SK-N-SH (cell line): ENCODE measurements at regions not wholly inside any gene's neighbourhood (a gene's known extent, or its start where the extent isn't known, plus 50 kb on each side); places are given as distances from the start of the nearest gene placed in this dataset.

Source experiments
- CTCF ChIA-PET: fragments of 300-600, 350-600 bp; formaldehyde crosslinking; extraction: SDS; loops from one replicate; lab custom pipeline; 2021; lab: Yijun Ruan, JAX
- POLR2A ChIA-PET: fragments of 350-600 bp; sonication (Branson Sonifier 250); formaldehyde crosslinking; extraction: SDS; loops from one replicate; lab custom pipeline; 2020; ENCODE audit warnings: antibody characterized with exemption, inconsistent platforms; lab: Yijun Ruan, JAX
- DNase-seq: peaks from one replicate; pipeline ENCODE4 v3.0.0; 2012
- H2AFZ ChIP-seq: fragments of 200-600 bp; sonication (generic); 2 replicates; pipeline ENCODE4 v1.8.1; 2016; ENCODE audit warnings: antibody characterized with exemption, mild to moderate bottlenecking, low read depth
- H3F3A ChIP-seq: fragments of 200-600 bp; sonication (generic); replicated peaks from 2 replicates; pipeline ENCODE3; 2016; ENCODE audit warnings: antibody characterized with exemption, mild to moderate bottlenecking; ENCODE audit not compliant: insufficient read depth
- H3K27ac ChIP-seq, 2 experiments: fragments of 200-500 bp in 1 of 2; fragments of 200-600 bp in 1 of 2; sonication (Bioruptor generic) in 1 of 2; sonication (generic), shearing (Covaris generic) in 1 of 2; 2 replicates each; pipeline versions ENCODE4 v1.5.1 to v1.6.1; 2014 to 2016; ENCODE audit warnings: low read depth in 2 of 2, inconsistent platforms in 1 of 2, low read length in 1 of 2, mild to moderate bottlenecking in 1 of 2, mixed read lengths in 1 of 2
- H3K27me3 ChIP-seq: fragments of 200-600 bp; sonication (generic), shearing (Covaris generic); 2 replicates; pipeline ENCODE4 v1.6.1; 2016; ENCODE audit warnings: mixed run types; ENCODE audit not compliant: insufficient read depth
- H3K36me3 ChIP-seq, 2 experiments: fragments of 200-500 bp in 1 of 2; fragments of 200-600 bp in 1 of 2; sonication (Bioruptor generic) in 1 of 2; sonication (generic) in 1 of 2; replicated peaks in 1 of 2; 2 replicates each; pipeline versions ENCODE3 to v1.5.1; 2014 to 2016; ENCODE audit warnings: low read length in 1 of 2, mild to moderate bottlenecking in 1 of 2; ENCODE audit not compliant: insufficient read depth in 2 of 2, control insufficient read depth in 1 of 2
- H3K4me1 ChIP-seq, 2 experiments: fragments of 200-500 bp in 1 of 2; fragments of 200-600 bp in 1 of 2; sonication (Bioruptor generic) in 1 of 2; sonication (generic), shearing (Covaris generic) in 1 of 2; 2 replicates each; pipeline versions ENCODE4 v1.5.1 to v1.6.1; 2014 to 2016; ENCODE audit warnings: low read depth in 1 of 2, low read length in 1 of 2, mixed run types in 1 of 2; ENCODE audit not compliant: insufficient read depth in 2 of 2, control insufficient read depth in 1 of 2
- H3K4me2 ChIP-seq: fragments of 200-600 bp; sonication (generic), shearing (Covaris generic); 2 replicates; pipeline ENCODE4 v1.6.1; 2017; ENCODE audit warnings: mixed run types
- H3K4me3 ChIP-seq, 2 experiments: fragments of 200-500 bp in 1 of 2; fragments of 200-600 bp in 1 of 2; sonication (Bioruptor generic) in 1 of 2; sonication (generic), shearing (Covaris generic) in 1 of 2; 2 replicates each; pipeline versions ENCODE4 v1.5.1 to v1.8.1; 2014 to 2016; ENCODE audit warnings: low read depth in 2 of 2, inconsistent platforms in 1 of 2, low read length in 1 of 2, mild to moderate bottlenecking in 1 of 2, mixed read lengths in 1 of 2, moderate library complexity in 1 of 2
- H3K79me2 ChIP-seq: fragments of 200-600 bp; sonication (generic); 2 replicates; pipeline ENCODE4 v1.8.1; 2017; ENCODE audit warnings: mild to moderate bottlenecking; ENCODE audit not compliant: insufficient read depth
- H3K9ac ChIP-seq: fragments of 200-600 bp; sonication (generic); 2 replicates; pipeline ENCODE4 v1.6.1; 2017; ENCODE audit warnings: mixed run types
- H3K9me2 ChIP-seq: fragments of 200-600 bp; sonication (generic); 2 replicates; pipeline ENCODE4 v1.6.1; 2017; ENCODE audit warnings: mixed run types
- H3K9me3 ChIP-seq: fragments of 200-600 bp; sonication (generic); 2 replicates; pipeline ENCODE4 v1.6.1; 2017; ENCODE audit warnings: mixed run types, mild to moderate bottlenecking, moderate library complexity
- H4K20me1 ChIP-seq: fragments of 200-600 bp; sonication (generic); 2 replicates; pipeline ENCODE4 v1.6.1; 2017; ENCODE audit warnings: mild to moderate bottlenecking, mixed run types; ENCODE audit not compliant: insufficient read depth
- ELF1 ChIP-seq: IDR thresholded peaks from 2 replicates; pipeline ENCODE4 v1.4.0; 2012
- EP300 ChIP-seq, 2 experiments: IDR thresholded peaks; 2 replicates each; pipeline versions ENCODE4 v1.4.0 to v1.6.1; 2012; ENCODE audit warnings: borderline replicate concordance in 1 of 2, low read depth in 1 of 2, low read length in 1 of 2
- EZH2phosphoT487 ChIP-seq: fragments of 200-600 bp; sonication (generic); IDR thresholded peaks from 2 replicates; pipeline ENCODE4 v1.6.1; 2017; ENCODE audit warnings: low read depth, mixed run types, mild to moderate bottlenecking, antibody characterized with exemption, moderate library complexity, borderline replicate concordance
- FOSL2 ChIP-seq: IDR thresholded peaks from 2 replicates; pipeline ENCODE4 v1.4.0; 2012; ENCODE audit warnings: low read depth, mild to moderate bottlenecking, moderate library complexity, borderline replicate concordance
- FOXM1 ChIP-seq: IDR thresholded peaks from 2 replicates; pipeline ENCODE4 v1.4.0; 2012; ENCODE audit warnings: low read depth, mild to moderate bottlenecking
- JUND ChIP-seq: IDR thresholded peaks from 2 replicates; pipeline ENCODE4 v1.4.0; 2012
- MAX ChIP-seq: IDR thresholded peaks from 2 replicates; pipeline ENCODE4 v1.4.0; 2012; ENCODE audit warnings: low read depth
- MEF2A ChIP-seq: IDR thresholded peaks from 2 replicates; pipeline ENCODE4 v1.4.0; 2012; ENCODE audit warnings: low read depth, borderline replicate concordance
- MXI1 ChIP-seq: IDR thresholded peaks from 2 replicates; pipeline ENCODE4 v1.6.1; 2012; ENCODE audit warnings: mild to moderate bottlenecking, low read depth, low read length, improper control_type of control experiment
- NFIC ChIP-seq: IDR thresholded peaks from 2 replicates; pipeline ENCODE4 v1.4.0; 2012; ENCODE audit warnings: borderline replicate concordance
- PBX3 ChIP-seq: IDR thresholded peaks from 2 replicates; pipeline ENCODE4; 2012
- POLR2AphosphoS5 ChIP-seq: IDR thresholded peaks from 2 replicates; pipeline ENCODE4 v1.6.1; 2012; ENCODE audit warnings: low read depth, low read length
- RCOR1 ChIP-seq: fragments of 150-350 bp; IDR thresholded peaks from 2 replicates; pipeline ENCODE4 v1.6.1; 2017; ENCODE audit warnings: antibody characterized with exemption, low read length
- REST ChIP-seq: IDR thresholded peaks from 2 replicates; pipeline ENCODE4 v1.6.1; 2012; ENCODE audit warnings: mild to moderate bottlenecking, low read depth, low read length, moderate library complexity
- RXRA ChIP-seq: IDR thresholded peaks from 2 replicates; pipeline ENCODE4 v1.4.0; 2012; ENCODE audit warnings: low read depth, mild to moderate bottlenecking, borderline replicate concordance
- TCF12 ChIP-seq: IDR thresholded peaks from 2 replicates; pipeline ENCODE4 v1.4.0; 2012
- TEAD4 ChIP-seq: IDR thresholded peaks from 2 replicates; pipeline ENCODE4 v1.4.0; 2012; ENCODE audit warnings: mild to moderate bottlenecking, borderline replicate concordance; ENCODE audit not compliant: insufficient read depth
- USF2 ChIP-seq: fragments of 150-350 bp; IDR thresholded peaks from 2 replicates; pipeline ENCODE4 v1.6.1; 2017; ENCODE audit warnings: antibody characterized with exemption, low read length, low read depth, borderline replicate concordance
- YY1 ChIP-seq: IDR thresholded peaks from 2 replicates; pipeline ENCODE4 v1.4.0; 2012; ENCODE audit warnings: low read depth, mild to moderate bottlenecking
- ZBTB33 ChIP-seq: IDR thresholded peaks from 2 replicates; pipeline ENCODE4 v1.4.0; 2012; ENCODE audit warnings: low read depth, borderline replicate concordance
- WGBS: methylation state at CpG from one replicate; pipeline ENCODE4 v1.1.6; 2017; ENCODE audit warnings: low lambda C conversion rate; 5-methylcytosine and 5-hydroxymethylcytosine counted together

GRCh38 chr20:10115021-10115420 is 80.2 kb downstream of the ANKEF1 start:
- Histone ChIP-seq H3K27ac (peak overlapping the region; percentile 17 to 21; a peak in 2 of 4 replicates), H3K9ac (no peak overlapping the region), H3K9me2 (no peaks in the 10 kb centered on the region), H3F3A (peaks cover 9% of the 10 kb centered on the region), H3K4me2 (no peak overlapping the region), H3K4me1 (no peaks in the 10 kb centered on the region; a peak in 1 of 4 replicates), H3K79me2 (no peaks in the 10 kb centered on the region), H3K27me3 (no peaks in the 10 kb centered on the region), H4K20me1 (no peaks in the 10 kb centered on the region), H3K9me3 (no peaks in the 10 kb centered on the region), H2AFZ (no peak overlapping the region), H3K4me3 (no peak overlapping the region), H3K36me3 (no peaks in the 10 kb centered on the region)
- CTCF ChIA-PET = interaction anchor here (0.7 to 1.4 kb wide), 3 partner anchors 12 to 136 kb away, joined by 3 read pairs; no protein-coding TSS in a partner anchor
- WGBS = 36% methylated on average over 1 of the region's 1 CpG
- no peak for DNase-seq
- TF ChIP-seq TCF12 = peak; percentile 99
- 0 out of 2 replicates have a peak, but pooled peaks have one; percentile 70 for TF ChIP-seq ZBTB33
- TF ChIP-seq MXI1 = no peak
- no peak for TF ChIP-seq RCOR1
- peak; percentile 97 for TF ChIP-seq TEAD4
- peak; percentile 80 for TF ChIP-seq MAX
- TF ChIP-seq YY1 = peak; percentile 43; the same call in 1 of the 2 replicates
- TF ChIP-seq POLR2AphosphoS5 = peak; percentile 81
- peak; percentile 73 to 97 for TF ChIP-seq EP300 (IDR thresholded peaks at IDR 0.05; ENCODE audit: borderline replicate concordance in 1 of 2, low read depth in 1 of 2, low read length in 1 of 2)
- peak; percentile 78 for TF ChIP-seq MEF2A
- peak; percentile 93 for TF ChIP-seq FOSL2
- TF ChIP-seq USF2 = no peak
- TF ChIP-seq FOXM1 = peak; percentile 85; the same call in 1 of the 2 replicates
- peak; percentile 95 for TF ChIP-seq PBX3
- TF ChIP-seq JUND = peak; percentile 98
- peak; percentile 89 for TF ChIP-seq NFIC
- TF ChIP-seq REST = no peak
- no peak for TF ChIP-seq EZH2phosphoT487
- TF ChIP-seq RXRA = peak; percentile 47; the same call in 1 of the 2 replicates
- TF ChIP-seq ELF1 = 0 out of 2 replicates have a peak, but pooled peaks have one; percentile 29
- POLR2A ChIA-PET = no interaction called here
